ENCODE measurements at regions not wholly inside any gene's neighbourhood (a gene's known extent, or its start where the extent isn't known, plus 50 kb on each side); places are given as distances from the start of the nearest gene placed in this dataset.

- H3K27me3 ChIP-seq = no peaks in the 10 kb centered on the region
- H3K27me3 Mint-ChIP-seq (ENCODE audit: insufficient read depth, low read depth) = no peaks in the 10 kb centered on the region
- no peaks in the 10 kb centered on the region for H3F3A ChIP-seq (ENCODE audit: low read depth)
- no peaks in the 10 kb centered on the region for H3K36me3 ChIP-seq
- H3K79me2 ChIP-seq (ENCODE audit: low read depth) = no peaks in the 10 kb centered on the region
- no peaks in the 10 kb centered on the region for H3K4me1 Mint-ChIP-seq
- H4K20me1 ChIP-seq (ENCODE audit: low read depth) = no peaks in the 10 kb centered on the region
- no peaks in the 10 kb centered on the region for H3K9me3 Mint-ChIP-seq
- no peaks in the 10 kb centered on the region for H3K4me1 ChIP-seq
- no peak overlapping the region for H2AFZ ChIP-seq (replicated peaks)
- no peak overlapping the region for H3K4me3 Mint-ChIP-seq
- no peak for DNase-seq (ENCODE audit: low spot score)
- TF ChIP-seq EZH2 (IDR thresholded peaks at IDR 0.05) (no peak), EZH2phosphoT487 (IDR thresholded peaks at IDR 0.05) (no peak)
- TF ChIP-seq, protein P1, sequence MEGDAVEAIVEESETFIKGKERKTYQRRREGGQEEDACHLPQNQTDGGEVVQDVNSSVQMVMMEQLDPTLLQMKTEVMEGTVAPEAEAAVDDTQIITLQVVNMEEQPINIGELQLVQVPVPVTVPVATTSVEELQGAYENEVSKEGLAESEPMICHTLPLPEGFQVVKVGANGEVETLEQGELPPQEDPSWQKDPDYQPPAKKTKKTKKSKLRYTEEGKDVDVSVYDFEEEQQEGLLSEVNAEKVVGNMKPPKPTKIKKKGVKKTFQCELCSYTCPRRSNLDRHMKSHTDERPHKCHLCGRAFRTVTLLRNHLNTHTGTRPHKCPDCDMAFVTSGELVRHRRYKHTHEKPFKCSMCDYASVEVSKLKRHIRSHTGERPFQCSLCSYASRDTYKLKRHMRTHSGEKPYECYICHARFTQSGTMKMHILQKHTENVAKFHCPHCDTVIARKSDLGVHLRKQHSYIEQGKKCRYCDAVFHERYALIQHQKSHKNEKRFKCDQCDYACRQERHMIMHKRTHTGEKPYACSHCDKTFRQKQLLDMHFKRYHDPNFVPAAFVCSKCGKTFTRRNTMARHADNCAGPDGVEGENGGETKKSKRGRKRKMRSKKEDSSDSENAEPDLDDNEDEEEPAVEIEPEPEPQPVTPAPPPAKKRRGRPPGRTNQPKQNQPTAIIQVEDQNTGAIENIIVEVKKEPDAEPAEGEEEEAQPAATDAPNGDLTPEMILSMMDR (IDR thresholded peaks at IDR 0.05) = no peak
- H3K9me3 ChIP-seq (ENCODE audit: low read depth) = no peaks in the 10 kb centered on the region
- no peak overlapping the region for H3K27ac Mint-ChIP-seq
- no peak overlapping the region for H3K4me2 ChIP-seq
- H3K27ac ChIP-seq = no peak overlapping the region
- no peak overlapping the region for H3K9ac ChIP-seq
- H3K4me3 ChIP-seq = no peak overlapping the region
- H3K36me3 Mint-ChIP-seq = no peaks in the 10 kb centered on the region
Measured at GRCh38 chr7:9582824-9583223, 1149.4 kb downstream of the NXPH1 start.

DNA sequence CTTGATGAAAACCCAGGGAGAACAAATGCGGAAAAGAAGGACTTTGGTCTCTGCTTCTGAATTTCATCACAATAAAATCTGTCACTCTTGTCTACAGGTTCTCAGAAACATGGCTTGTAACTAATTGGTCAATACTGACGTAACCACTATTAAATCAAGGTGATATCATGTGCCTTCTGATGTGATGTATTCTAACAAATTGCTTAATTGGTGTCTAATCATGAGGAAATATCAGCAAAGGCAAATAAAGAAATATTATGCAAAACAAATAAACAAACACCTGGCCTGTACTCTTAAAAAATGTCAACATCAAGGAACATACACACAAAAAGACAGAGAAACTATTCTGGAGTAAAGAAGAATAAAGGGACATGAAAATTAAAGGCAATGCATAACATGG lies 1165.0 kb downstream of the NXPH1 start:
- H3K27ac ChIP-seq = no peak overlapping the region
- no peak for DNase-seq (ENCODE audit: low spot score)
- H3K36me3 ChIP-seq = no peaks in the 10 kb centered on the region
- Mint-ChIP-seq H3K36me3 (no peaks in the 10 kb centered on the region), H3K4me3 (no peak overlapping the region), H3K4me1 (no peaks in the 10 kb centered on the region), H3K27me3 (ENCODE audit: insufficient read depth, low read depth) (no peaks in the 10 kb centered on the region), H3K9me3 (no peaks in the 10 kb centered on the region), H3K27ac (no peak overlapping the region)
- H3K4me1 ChIP-seq = no peaks in the 10 kb centered on the region
- no peaks in the 10 kb centered on the region for H3K27me3 ChIP-seq
- H3K4me3 ChIP-seq = no peak overlapping the region
- no peaks in the 10 kb centered on the region for H3K79me2 ChIP-seq (ENCODE audit: low read depth)
- H3K9me3 ChIP-seq (ENCODE audit: low read depth) = no peaks in the 10 kb centered on the region
- no peak overlapping the region for H3K9ac ChIP-seq
- no peaks in the 10 kb centered on the region for H3F3A ChIP-seq (ENCODE audit: low read depth)
- H3K4me2 ChIP-seq = no peak overlapping the region
- no peak overlapping the region for H2AFZ ChIP-seq (replicated peaks)
- H4K20me1 ChIP-seq (ENCODE audit: low read depth) = no peaks in the 10 kb centered on the region
- TF ChIP-seq, protein P1 (IDR thresholded peaks at IDR 0.05) = no peak
- no peak for TF ChIP-seq EZH2phosphoT487 (IDR thresholded peaks at IDR 0.05)
- TF ChIP-seq EZH2 (IDR thresholded peaks at IDR 0.05) = no peak

- Mint-ChIP-seq H3K27ac (no peak overlapping the region), H3K4me1 (no peaks in the 10 kb centered on the region), H3K9me3 (no peaks in the 10 kb centered on the region), H3K27me3 (ENCODE audit: insufficient read depth, low read depth) (no peaks in the 10 kb centered on the region), H3K36me3 (no peaks in the 10 kb centered on the region), H3K4me3 (no peak overlapping the region)
- Histone ChIP-seq H3K4me1 (no peaks in the 10 kb centered on the region), H3K79me2 (ENCODE audit: low read depth) (no peaks in the 10 kb centered on the region), H3K27me3 (no peaks in the 10 kb centered on the region), H4K20me1 (ENCODE audit: low read depth) (no peaks in the 10 kb centered on the region), H3K4me2 (no peak overlapping the region), H3K27ac (no peak overlapping the region), H3K9ac (no peak overlapping the region), H2AFZ (replicated peaks) (no peak overlapping the region), H3K36me3 (no peaks in the 10 kb centered on the region), H3K9me3 (ENCODE audit: low read depth) (no peaks in the 10 kb centered on the region), H3K4me3 (no peak overlapping the region), H3F3A (ENCODE audit: low read depth) (no peaks in the 10 kb centered on the region)
- peak; percentile 48 for DNase-seq (ENCODE audit: low spot score)
- TF ChIP-seq EZH2 (IDR thresholded peaks at IDR 0.05) (no peak), EZH2phosphoT487 (IDR thresholded peaks at IDR 0.05) (no peak)
- TF ChIP-seq, protein P1 (IDR thresholded peaks at IDR 0.05) = peak; percentile 66
Measured at GRCh38 chr7:9600974-9601373, 1167.6 kb downstream of the NXPH1 start.
